GM20431 (cell line): ENCODE measurements at regions not wholly inside any gene's neighbourhood (a gene's known extent, or its start where the extent isn't known, plus 50 kb on each side); places are given as distances from the start of the nearest gene placed in this dataset.
"Not testable (repeated sequence)": the region's sequence is repeated elsewhere in the genome, so short reads cannot be mapped to it uniquely, and the experiment has no call there.

Source experiments
- in situ Hi-C: fragments of 300-500 bp; cut with MseI, MboI; formaldehyde crosslinking; loops from one replicate; pipeline ENCODE4 v1.15.0; 2020; ENCODE audit warnings: low sequenced_read_pairs; ENCODE audit not compliant: unreplicated experiment

DNA sequence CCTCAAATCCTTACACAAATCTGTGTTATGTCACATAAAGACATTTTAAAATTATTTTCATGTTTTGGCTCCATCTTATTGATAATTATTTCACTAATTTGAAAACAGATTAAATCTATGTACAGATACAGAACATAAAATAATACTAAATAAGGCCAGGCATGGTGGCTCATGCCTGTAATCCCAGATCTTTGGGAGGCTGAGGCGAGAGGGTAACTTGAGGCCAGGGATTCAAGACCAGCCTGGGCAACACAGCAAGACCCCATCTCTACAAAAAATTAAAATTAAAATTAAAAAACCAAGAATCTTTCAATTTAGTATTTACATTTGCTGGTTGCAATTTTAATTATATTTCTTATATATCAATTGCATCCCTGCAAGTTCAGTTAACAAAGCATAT, 246.4 kb upstream of the MKLN1 start:
- in situ Hi-C loops, result no loop called here

DNA sequence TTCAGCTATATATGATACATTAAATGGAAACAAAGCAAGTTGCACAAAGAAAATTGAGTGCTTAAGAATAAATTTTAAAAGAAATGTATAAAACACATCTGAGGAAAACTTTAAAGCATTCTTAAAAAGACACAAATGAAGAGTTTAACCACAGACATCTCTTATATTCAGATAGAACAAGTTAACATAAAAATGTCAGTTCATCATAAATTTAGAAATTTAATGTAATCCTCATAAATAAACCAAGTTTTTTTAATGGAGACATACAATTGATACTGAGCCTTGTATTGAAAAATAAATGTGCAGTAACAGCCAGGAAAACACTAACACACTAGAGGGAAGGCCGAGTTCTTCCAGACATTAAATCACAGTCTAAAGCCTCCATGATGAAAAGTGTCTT, 243.9 kb upstream of the MKLN1 start:
- in situ Hi-C loops, result no loop called here

DNA sequence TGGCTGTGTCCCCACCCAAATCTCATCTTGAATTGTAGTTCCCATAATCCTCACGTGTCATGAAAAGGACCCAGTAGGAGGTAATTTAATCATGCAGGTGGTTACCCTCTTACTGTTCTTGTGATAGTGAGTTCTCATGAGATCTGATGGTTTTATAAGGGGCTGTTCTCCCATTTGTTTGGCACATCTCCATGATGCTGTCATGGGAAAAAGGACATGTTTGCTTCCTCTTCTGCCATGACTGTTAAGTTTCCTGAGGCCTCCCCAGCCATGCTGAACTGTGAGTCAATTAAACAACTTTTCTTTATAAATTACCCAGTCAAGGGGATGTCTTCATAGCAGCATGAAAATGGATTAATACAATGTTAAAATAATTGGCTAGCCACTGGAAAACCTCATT, 243.3 kb upstream of the MKLN1 start:
- in situ Hi-C loops, result not testable (repeated sequence)

GRCh38 chr7:131087756-131088658, 239.7 kb upstream of the MKLN1 start:
- in situ Hi-C loops, result no loop called here

GRCh38 chr7:131090188-131090587, 237.5 kb upstream of the MKLN1 start:
- in situ Hi-C loops, result no loop called here

DNA sequence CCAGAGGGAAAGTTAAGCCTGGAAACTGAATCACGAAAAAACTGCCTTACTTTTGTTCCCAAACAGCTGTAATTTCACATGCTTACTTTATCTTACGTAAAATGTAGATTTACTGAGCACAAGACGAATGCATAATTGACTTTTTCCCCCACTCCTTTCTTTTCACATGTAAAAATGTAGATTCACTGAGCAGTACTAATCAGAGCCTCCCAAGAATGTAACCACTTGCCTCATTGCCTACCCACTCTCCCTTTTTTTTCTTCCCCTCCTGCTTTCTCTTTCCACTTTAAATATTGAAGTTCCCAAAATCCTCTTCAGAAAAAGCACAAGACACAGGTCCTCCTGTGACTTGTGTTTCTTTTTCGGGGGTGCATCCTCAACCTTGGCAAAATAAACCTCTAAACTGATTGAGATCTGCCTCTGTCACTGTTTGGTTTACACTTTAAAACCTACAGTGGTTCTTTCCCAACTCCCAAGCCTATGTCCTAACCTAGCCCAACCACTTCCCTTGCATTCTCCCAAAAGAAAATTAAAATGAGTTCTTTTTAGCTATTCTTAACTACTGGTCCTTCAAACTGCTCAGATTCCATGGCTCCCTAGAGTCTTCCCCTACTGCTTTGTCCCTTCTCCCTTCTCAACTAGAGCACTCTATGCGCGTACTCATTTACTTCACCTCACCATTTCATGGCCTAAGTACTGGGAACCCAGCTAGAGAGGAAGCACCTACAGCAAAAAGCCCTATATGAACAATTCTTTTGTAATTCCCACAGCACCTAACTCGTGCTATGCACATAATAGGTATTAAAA, 236.6 kb upstream of the MKLN1 start:
- in situ Hi-C loops, result no loop called here

DNA sequence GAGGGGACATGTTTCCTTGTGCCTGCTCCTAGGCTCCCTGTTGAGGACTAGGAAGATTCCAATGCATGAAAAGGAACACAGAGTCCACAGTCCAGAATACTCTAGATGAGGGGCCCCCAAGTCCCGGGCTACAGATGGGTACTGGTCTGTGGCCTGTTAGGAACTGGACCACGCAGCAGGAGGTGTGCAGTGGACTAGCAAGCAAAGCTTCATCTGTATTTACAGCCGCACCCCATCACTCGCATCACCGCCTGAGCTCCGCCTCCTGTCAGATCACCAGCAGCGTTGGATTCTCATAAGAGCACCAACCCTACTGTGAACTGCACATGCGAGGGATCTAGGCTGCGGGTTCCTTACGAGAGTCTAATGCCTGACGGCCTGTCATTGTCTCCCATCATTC, 233.0 kb upstream of the MKLN1 start:
- in situ Hi-C loops, result no loop called here

- in situ Hi-C loops, result no loop called here
Observed at GRCh38 chr7:131095346-131095745, 232.3 kb upstream of the MKLN1 start.

GRCh38 chr7:131096267-131096927, 231.3 kb upstream of the MKLN1 start:
- in situ Hi-C loops, result no loop called here

DNA sequence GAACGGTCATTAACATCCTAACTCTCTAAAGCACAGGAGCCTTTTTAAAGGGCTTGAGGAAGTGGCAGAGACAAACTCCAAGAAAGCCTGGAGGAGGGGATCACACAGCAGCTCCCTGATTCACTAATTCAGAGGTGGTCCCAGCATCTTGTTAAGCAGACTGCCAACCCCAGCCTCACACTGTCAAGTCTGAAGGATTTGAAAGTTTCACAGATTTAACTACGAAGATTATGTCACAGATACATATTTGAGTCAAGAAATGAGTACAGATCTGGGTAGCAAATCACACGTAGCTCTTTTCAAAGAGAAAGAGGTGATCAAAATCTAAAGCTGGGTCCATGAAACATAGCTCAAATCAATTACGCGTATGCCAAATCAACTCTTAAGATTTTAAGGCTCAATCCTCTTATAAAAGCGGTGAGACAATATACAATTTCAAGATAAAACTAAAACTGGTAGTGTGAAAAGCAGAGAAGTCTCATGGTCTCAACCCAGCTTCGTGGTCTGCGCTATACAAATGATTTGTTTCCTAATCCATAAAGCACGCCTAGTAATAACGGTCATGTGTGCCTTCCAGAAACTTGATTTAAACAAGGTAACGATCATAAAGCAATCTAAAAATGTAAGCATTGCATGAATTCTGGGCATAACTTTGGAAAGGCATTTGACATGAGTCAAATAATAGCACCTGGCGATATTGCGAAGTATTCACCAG, 229.9 kb upstream of the MKLN1 start:
- in situ Hi-C loops, result no loop called here

DNA sequence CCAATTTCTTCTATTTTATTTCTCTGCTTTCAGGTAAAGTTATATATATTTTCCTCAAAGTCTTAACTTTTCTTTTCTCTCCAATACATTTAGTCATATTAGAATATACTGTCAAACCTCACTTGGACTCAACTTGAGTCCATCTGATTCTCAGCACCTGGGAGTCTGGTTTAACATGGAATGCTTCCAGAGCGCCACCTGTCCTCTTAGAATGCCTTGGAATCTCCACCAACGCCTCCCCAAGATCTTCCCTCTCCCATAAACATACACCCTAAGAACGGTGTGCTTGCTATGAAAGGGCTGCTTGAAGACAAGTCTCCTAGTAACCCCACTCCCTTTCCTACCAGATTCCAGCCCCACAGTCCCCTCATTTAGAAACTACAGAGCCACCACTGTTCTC, 229.1 kb upstream of the MKLN1 start:
- in situ Hi-C loops, result no loop called here

DNA sequence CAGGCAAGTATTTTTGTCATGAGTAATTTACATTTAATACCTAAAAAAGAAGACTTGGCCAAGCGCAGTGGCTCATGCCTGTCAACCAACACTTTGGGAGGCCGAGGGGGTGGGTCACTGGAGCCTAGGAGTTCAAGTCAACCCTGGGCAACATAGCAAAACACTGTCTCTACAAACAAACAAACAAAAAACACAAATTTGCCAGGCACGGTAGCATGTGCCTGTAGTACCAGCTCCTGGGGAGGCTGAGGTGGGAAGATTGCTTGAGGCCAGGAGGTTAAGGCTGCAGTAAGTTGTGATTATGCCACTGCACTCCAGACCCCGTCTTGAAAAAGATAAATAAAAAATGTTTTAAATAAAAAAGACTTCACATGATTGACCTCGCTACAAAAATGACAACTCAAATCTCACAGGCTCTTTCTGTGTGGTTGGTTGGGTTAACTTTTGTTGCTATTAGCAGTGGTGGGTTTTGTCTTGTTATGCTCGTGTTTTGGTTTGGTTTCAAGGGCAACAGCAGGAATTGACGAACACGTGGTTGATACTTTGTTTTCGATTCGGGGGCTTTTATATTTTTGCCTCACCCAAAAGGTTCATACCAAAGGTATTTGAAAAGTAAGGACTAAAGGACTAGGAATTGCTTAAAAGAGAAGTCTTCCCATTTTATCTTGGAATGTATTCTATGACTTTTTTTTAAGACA, 227.2 kb upstream of the MKLN1 start:
- in situ Hi-C loops, result no loop called here

DNA sequence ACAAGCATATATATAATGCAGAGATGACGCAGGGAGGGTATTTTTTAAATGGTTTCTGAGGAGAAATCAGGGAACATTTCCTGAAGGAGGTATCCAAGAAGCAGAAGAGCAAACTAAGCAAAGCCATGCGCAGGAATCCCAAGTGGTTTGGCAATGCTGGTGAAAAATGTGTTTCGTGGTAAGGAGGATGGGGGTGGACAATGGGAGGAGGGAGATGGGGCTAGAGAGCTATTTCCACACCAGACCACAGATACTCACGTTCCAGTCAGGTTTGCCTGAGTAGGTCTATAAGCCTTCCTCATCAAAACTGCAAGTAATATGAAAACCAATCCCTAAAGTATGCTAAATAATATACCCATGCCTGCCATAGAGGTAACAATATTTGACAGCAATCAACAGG, 223.7 kb upstream of the MKLN1 start:
- in situ Hi-C loops, result no loop called here

GRCh38 chr7:131104596-131105293, 222.9 kb upstream of the MKLN1 start:
- in situ Hi-C loops, result no loop called here

GRCh38 chr7:131105294-131105798, 222.3 kb upstream of the MKLN1 start:
- in situ Hi-C loops, result no loop called here

DNA sequence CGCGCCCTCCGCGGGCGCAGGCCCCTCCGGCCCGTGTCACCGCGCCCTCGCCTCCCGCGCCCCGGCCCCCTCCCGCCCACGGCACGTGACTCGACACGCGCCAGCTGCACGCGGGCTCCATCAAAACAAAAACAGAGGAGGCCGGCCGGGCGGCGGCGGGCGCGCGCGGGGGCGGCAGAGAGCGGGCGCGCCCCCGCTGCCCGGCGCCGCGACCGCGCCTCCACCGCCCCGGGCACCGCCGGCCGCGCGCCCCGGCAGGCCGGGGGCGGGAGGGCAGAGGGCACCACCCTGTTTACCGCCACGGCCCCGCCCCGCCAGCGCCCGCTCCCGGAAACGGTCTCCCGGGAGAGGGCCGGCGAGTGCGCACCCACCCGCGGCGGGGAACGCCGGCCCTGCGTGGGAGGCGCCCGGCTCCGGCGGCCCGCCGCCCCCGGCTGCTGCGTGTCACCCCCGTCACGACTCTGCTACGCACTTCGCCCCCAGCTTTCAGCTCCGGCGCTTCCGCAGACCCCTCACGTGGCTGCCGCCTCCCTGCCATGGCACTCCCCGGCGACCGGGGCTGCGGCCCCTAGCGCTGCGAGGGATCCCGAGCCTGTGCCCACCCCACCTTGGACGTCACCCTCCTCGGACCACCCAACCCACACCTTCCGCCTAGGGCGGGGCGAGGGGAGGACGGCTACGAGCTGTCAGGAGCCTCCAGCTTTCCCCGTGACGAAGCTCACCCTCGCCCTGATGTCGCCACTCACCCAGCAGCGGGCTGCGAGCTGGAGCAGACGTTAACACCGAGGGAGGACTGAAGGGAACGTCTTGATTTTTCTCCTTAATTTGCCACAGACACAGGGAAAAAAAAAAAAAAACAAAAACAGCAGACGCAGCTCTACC, 221.6 kb upstream of the MKLN1 start:
- in situ Hi-C loops, result no loop called here

GRCh38 chr7:131106681-131107336, 220.9 kb upstream of the MKLN1 start:
- in situ Hi-C loops, result no loop called here
